ENCODE measurements at regions not wholly inside any gene's neighbourhood (a gene's known extent, or its start where the extent isn't known, plus 50 kb on each side); places are given as distances from the start of the nearest gene placed in this dataset.

- H3K27ac ChIP-seq, result no peak overlapping the region
- 75 to 85% methylated on average over 2 of the region's 2 CpGs for WGBS, 2 donors (ENCODE audit: low coverage in 1 of 2)
- TF ChIP-seq EP300 (IDR thresholded peaks at IDR 0.05) (no peak), POLR2AphosphoS5 (IDR thresholded peaks at IDR 0.05) (no peak), POLR2A (IDR thresholded peaks at IDR 0.05) (no peak)
- TF ChIP-seq, protein P1, sequence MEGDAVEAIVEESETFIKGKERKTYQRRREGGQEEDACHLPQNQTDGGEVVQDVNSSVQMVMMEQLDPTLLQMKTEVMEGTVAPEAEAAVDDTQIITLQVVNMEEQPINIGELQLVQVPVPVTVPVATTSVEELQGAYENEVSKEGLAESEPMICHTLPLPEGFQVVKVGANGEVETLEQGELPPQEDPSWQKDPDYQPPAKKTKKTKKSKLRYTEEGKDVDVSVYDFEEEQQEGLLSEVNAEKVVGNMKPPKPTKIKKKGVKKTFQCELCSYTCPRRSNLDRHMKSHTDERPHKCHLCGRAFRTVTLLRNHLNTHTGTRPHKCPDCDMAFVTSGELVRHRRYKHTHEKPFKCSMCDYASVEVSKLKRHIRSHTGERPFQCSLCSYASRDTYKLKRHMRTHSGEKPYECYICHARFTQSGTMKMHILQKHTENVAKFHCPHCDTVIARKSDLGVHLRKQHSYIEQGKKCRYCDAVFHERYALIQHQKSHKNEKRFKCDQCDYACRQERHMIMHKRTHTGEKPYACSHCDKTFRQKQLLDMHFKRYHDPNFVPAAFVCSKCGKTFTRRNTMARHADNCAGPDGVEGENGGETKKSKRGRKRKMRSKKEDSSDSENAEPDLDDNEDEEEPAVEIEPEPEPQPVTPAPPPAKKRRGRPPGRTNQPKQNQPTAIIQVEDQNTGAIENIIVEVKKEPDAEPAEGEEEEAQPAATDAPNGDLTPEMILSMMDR (IDR thresholded peaks at IDR 0.05), result no peak
- no peaks in the 10 kb centered on the region for H3K36me3 ChIP-seq
- peaks cover 0 to 2% (median 0%) of the 10 kb centered on the region in 3 donors for H3K4me1 ChIP-seq
- no peak overlapping the region for H3K4me3 ChIP-seq
- H3K27me3 ChIP-seq, result no peaks in the 10 kb centered on the region
- ATAC-seq, result no peak
- no peaks in the 10 kb centered on the region for H3K9me3 ChIP-seq
Measured at GRCh38 chr10:91705948-91706670, 73.2 kb upstream of the PPP1R3C start.

- WGBS, 2 donors (ENCODE audit: low coverage in 1 of 2), result 50 to 72% methylated on average over 3 of the region's 4 CpGs
- Histone ChIP-seq H3K36me3 (no peaks in the 10 kb centered on the region), H3K4me1 (no peaks in the 10 kb centered on the region), H3K27ac (no peak overlapping the region), H3K9me3 (no peaks in the 10 kb centered on the region), H3K27me3 (no peaks in the 10 kb centered on the region), H3K4me3 (no peak overlapping the region)
- no peak for TF ChIP-seq POLR2AphosphoS5 (IDR thresholded peaks at IDR 0.05)
- TF ChIP-seq, protein P1 (IDR thresholded peaks at IDR 0.05), result no peak
- TF ChIP-seq POLR2A (IDR thresholded peaks at IDR 0.05), result no peak
- TF ChIP-seq EP300 (IDR thresholded peaks at IDR 0.05), result no peak
- no peak for ATAC-seq
Measured at GRCh38 chr10:91702620-91703019, 69.7 kb upstream of the PPP1R3C start.

DNA sequence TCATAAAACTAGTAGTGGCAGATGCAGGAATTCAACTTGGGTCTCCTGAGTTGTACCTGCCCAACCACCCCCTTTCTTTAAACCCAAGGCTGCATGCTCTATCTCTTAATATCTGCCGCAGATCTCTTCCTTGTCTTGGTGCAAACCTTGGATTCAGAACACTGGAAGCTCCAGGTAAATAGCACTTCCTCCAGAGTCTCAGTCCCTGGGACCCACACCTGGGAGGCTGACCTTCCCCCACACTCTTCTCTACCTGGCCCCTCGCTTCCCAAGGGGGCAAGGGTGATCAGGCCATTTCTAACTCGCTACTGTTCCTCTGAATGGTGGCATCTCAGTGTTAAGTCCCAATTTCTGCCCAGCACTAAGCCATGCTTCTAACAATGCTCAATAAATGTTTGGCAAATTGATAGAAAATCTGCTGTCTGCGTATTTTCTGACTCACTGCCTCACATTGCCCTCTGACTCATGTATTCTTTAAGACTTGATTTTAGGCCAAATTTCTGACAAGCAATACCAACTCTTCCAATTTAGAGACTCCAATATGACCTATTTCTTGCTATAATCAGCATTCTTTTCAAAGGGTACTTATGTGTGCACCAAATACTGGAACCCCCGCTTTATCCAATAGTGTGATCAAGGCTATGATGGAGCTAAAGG lies 68.0 kb upstream of the PPP1R3C start:
- Histone ChIP-seq H3K9me3 (no peaks in the 10 kb centered on the region), H3K4me1 (no peaks in the 10 kb centered on the region), H3K27ac (no peak overlapping the region), H3K27me3 (no peaks in the 10 kb centered on the region), H3K36me3 (no peaks in the 10 kb centered on the region), H3K4me3 (no peak overlapping the region)
- ATAC-seq, result no peak
- TF ChIP-seq, protein P1 (IDR thresholded peaks at IDR 0.05), result no peak
- no peak for TF ChIP-seq EP300 (IDR thresholded peaks at IDR 0.05)
- no peak for TF ChIP-seq POLR2A (IDR thresholded peaks at IDR 0.05)
- TF ChIP-seq POLR2AphosphoS5 (IDR thresholded peaks at IDR 0.05), result no peak
- WGBS, 2 donors (ENCODE audit: low coverage in 1 of 2), result 88 to 91% methylated on average over 4 to 5 of the region's 5 CpGs

DNA sequence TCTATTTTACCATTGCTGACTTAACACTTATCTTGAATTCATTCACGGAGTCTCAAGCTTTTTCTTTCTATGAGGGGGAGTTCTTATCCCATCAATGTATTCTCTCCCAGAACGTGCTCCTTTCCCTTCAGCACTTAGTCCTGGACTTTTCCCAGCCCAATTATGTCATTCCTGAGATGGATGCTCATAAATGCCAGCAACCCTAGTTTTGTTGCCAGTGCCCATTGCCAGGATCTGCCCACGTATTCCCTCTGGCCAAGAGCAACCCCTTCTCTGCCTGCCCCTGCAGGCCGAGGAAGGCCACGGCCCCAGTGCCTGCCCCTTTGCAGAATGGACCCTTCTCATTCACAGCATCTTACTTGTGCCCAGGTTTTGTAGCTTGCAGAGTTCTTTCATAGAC lies 67.4 kb upstream of the PPP1R3C start:
- TF ChIP-seq EP300 (IDR thresholded peaks at IDR 0.05) (no peak), POLR2AphosphoS5 (IDR thresholded peaks at IDR 0.05) (no peak), POLR2A (IDR thresholded peaks at IDR 0.05) (no peak)
- TF ChIP-seq, protein P1 (IDR thresholded peaks at IDR 0.05), result no peak
- H3K27me3 ChIP-seq, result no peaks in the 10 kb centered on the region
- no peaks in the 10 kb centered on the region for H3K4me1 ChIP-seq
- no peaks in the 10 kb centered on the region for H3K36me3 ChIP-seq
- ATAC-seq, result peak; percentile 31
- no peak overlapping the region for H3K4me3 ChIP-seq
- 17 to 68% methylated on average over 3 to 5 of the region's 5 CpGs for WGBS, 2 donors (ENCODE audit: low coverage in 1 of 2)
- no peaks in the 10 kb centered on the region for H3K9me3 ChIP-seq
- no peak overlapping the region for H3K27ac ChIP-seq

DNA sequence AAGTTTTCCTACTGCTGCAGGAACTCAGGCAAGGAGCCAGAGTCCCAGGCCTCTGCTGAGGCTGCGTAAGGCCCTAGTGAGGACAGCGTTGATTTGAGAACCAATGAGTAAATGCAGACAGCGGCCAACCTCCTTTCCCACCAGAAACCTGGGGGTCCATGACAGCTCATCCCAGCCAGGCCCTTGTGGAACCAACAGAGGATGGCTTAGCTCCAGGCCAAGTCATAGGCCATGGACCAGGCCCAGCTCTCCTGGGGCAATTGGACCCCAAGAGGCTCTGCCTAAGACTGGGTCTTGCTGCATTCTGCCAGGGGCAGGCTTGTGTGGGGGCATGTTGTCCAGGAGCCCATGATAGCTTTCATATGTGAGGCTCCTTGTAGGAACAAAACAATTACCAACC lies 65.4 kb upstream of the PPP1R3C start:
- Histone ChIP-seq H3K9me3 (no peaks in the 10 kb centered on the region), H3K27me3 (no peaks in the 10 kb centered on the region), H3K4me3 (no peak overlapping the region), H3K27ac (no peak overlapping the region), H3K4me1 (no peaks in the 10 kb centered on the region), H3K36me3 (no peaks in the 10 kb centered on the region)
- TF ChIP-seq POLR2A (IDR thresholded peaks at IDR 0.05), result no peak
- TF ChIP-seq, protein P1 (IDR thresholded peaks at IDR 0.05), result no peak
- TF ChIP-seq POLR2AphosphoS5 (IDR thresholded peaks at IDR 0.05), result no peak
- TF ChIP-seq EP300 (IDR thresholded peaks at IDR 0.05), result no peak
- ATAC-seq, result no peak
- WGBS, 2 donors (ENCODE audit: low coverage in 1 of 2), result 73% methylated on average over 2 of the region's 3 CpGs; no CpG with 5 or more reads in 1 of the 2 donors
